ENCODE measurements at regions not wholly inside any gene's neighbourhood (a gene's known extent, or its start where the extent isn't known, plus 50 kb on each side); places are given as distances from the start of the nearest gene placed in this dataset.

DNA sequence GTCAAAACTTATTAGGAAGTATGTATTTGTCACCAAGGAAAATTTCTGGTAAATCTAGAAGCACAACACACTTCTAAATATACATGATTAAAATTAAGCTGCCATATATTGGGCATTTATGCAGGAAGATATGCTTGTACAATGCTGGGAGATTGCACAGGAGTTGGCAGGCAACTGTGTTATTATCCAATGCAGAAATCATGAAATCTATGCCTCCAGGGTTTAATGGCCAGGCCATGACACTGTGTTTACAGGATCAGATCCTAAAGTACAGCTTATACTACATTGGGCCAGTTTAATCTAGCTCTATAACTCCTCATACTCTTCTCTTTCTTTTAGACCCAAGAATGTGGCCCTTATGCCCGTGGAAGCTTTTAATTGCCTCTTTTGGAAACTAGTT lies 391.4 kb upstream of the DPH6 start:
- H3K4me3 ChIP-seq (ENCODE audit: low read depth, low read length): no peak overlapping the region
- no peak for DNase-seq (ENCODE audit: low read depth)
- TF ChIP-seq, protein P1, sequence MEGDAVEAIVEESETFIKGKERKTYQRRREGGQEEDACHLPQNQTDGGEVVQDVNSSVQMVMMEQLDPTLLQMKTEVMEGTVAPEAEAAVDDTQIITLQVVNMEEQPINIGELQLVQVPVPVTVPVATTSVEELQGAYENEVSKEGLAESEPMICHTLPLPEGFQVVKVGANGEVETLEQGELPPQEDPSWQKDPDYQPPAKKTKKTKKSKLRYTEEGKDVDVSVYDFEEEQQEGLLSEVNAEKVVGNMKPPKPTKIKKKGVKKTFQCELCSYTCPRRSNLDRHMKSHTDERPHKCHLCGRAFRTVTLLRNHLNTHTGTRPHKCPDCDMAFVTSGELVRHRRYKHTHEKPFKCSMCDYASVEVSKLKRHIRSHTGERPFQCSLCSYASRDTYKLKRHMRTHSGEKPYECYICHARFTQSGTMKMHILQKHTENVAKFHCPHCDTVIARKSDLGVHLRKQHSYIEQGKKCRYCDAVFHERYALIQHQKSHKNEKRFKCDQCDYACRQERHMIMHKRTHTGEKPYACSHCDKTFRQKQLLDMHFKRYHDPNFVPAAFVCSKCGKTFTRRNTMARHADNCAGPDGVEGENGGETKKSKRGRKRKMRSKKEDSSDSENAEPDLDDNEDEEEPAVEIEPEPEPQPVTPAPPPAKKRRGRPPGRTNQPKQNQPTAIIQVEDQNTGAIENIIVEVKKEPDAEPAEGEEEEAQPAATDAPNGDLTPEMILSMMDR (IDR thresholded peaks at IDR 0.05; ENCODE audit: insufficient read depth, low read depth, low read length): no peak

DNA sequence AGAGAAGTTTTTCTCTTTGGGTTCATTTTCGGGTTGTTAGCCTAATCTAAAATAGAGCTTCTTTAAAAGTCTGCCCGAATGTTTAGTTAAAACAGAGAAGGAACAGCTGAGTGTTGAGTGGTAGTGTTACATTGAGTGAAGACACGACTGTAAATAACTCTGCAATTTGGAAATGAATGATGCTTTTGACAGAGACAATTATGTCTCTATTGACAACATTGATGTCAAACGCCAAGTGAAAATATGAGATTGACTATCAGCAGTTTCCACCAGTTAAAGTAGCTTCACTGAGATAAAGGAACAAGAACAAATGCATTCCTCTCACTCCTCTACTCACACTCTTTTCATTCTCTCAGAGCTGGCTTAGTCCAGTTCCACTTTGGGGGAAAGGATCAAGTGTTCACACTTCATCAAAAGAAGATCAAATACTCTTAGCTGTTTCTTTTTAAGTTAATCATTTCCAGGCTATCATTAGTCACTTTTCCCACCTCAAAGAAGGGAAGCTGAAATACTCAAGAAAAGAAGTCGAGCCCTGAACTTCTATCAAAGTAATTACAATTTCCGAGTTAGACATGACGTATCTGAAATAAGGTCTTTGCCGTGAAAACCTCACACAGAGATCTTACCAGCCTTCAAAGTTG lies 399.1 kb upstream of the DPH6 start:
- no peak for DNase-seq (ENCODE audit: low read depth)
- H3K4me3 ChIP-seq (ENCODE audit: low read depth, low read length): no peak overlapping the region
- TF ChIP-seq, protein P1 (IDR thresholded peaks at IDR 0.05; ENCODE audit: insufficient read depth, low read depth, low read length): no peak

DNA sequence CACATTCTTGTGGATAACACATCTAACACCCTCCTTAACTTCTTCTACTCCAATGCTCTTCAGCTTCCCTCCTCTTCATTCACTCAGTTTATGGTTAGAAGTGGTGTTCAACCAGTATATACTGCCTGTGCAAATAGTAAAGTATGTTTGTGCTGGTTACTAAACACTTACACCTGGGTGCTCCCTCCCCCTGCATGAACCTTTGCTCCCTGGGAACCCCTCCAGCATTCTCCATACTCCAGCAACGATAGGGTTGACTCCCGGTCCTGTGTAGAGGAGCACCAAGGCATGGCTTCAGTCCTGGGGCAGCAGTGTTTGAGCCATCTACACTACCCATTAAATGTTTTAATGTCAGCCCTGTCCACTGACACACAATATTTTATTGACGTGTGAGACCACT lies 407.5 kb upstream of the DPH6 start:
- no peak for DNase-seq (ENCODE audit: low read depth)
- TF ChIP-seq, protein P1 (IDR thresholded peaks at IDR 0.05; ENCODE audit: insufficient read depth, low read depth, low read length): no peak
- no peak overlapping the region for H3K4me3 ChIP-seq (ENCODE audit: low read depth, low read length)

DNA sequence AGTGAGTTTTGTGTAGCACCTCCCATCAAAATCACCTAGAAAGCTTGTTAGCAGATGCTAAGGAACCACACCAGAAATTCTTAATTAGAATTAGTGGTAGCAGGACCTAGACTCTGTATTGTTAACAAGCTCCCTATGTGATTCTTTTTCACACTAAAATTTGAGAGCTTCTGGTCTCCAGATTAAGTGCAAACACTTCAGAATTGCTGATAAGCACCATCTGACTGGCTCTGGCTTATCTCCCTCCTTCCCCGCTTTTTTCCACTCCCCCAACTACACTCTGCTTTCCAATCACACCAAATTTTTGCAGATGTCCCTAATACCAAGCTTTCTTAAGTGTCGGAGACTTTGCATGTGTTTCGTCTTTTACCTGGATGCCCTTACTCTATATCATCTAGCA lies 410.1 kb upstream of the DPH6 start:
- H3K4me3 ChIP-seq (ENCODE audit: low read depth, low read length): no peak overlapping the region
- no peak for DNase-seq (ENCODE audit: low read depth)

DNA sequence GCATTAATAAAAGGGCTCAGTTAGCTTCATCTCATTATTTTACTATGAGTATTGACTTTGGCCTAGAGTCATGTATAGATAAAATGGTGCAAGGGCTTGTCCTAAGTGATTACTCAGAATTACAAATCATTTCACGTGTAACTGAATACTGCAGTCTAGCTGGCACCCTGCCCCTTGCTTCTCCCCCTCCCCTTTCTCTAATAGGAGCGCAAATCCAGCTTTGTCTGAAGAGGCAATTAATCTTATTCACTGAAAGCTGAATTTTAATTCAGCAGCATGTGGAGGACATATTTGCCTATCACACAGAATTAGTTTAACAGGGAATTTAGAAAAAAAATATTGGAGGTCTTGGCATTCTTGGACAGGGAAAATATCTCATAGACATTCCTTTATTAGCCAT lies 412.1 kb upstream of the DPH6 start:
- DNase-seq (ENCODE audit: low read depth): no peak
- H3K4me3 ChIP-seq (ENCODE audit: low read depth, low read length): no peak overlapping the region
- TF ChIP-seq, protein P1 (IDR thresholded peaks at IDR 0.05; ENCODE audit: insufficient read depth, low read depth, low read length): no peak

More for the DNA sequence above, 410.1 kb upstream of the DPH6 start:
- TF ChIP-seq, protein P1 (IDR thresholded peaks at IDR 0.05; ENCODE audit: insufficient read depth, low read depth, low read length): no peak

DNA sequence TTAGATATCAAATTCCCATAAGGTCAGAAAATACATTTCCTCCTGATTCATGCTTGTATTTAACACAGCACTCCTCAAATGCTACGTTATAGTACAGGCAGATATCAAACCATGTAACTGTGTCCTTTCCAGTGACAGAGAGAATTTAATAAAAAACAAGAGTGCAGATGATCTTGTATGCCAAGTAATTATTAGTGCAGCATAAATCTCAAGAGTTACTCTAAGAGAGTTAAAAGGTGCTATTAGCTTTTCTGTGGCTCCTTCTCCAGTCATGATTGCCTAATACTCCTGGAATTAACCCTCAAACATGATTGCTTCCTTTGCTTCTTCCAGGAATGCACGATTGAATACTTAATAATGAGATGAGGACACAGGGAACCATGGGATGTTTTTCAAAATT lies 413.0 kb upstream of the DPH6 start:
- TF ChIP-seq, protein P1 (IDR thresholded peaks at IDR 0.05; ENCODE audit: insufficient read depth, low read depth, low read length): no peak
- no peak for DNase-seq (ENCODE audit: low read depth)
- no peak overlapping the region for H3K4me3 ChIP-seq (ENCODE audit: low read depth, low read length)

DNA sequence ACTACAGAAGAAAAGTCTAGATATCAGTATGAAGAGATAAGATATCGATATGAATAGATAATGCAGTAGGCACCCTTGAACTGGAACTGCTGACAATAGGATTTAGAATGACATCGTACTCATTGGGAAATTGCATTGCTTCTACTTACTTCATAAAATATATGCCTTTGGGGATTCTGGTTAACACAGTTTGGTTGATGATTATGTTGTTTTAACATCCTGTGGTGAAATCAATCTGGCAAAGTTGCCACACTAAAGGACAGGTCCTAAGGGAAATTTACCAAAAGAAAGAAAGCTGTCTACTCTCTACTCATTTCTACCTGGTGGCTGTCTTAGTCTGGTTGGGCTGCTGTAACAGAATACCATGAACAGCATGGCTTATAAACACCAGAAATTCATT lies 417.4 kb upstream of the DPH6 start:
- TF ChIP-seq, protein P1 (IDR thresholded peaks at IDR 0.05; ENCODE audit: insufficient read depth, low read depth, low read length): no peak
- DNase-seq (ENCODE audit: low read depth): no peak
- no peak overlapping the region for H3K4me3 ChIP-seq (ENCODE audit: low read depth, low read length)

Data from fibroblast of villous mesenchyme (primary cell).